Islet precursor cell (in vitro differentiated cells): ENCODE measurements at regions not wholly inside any gene's neighbourhood (a gene's known extent, or its start where the extent isn't known, plus 50 kb on each side); places are given as distances from the start of the nearest gene placed in this dataset.
"Not testable (repeated sequence)": the region's sequence is repeated elsewhere in the genome, so short reads cannot be mapped to it uniquely, and the experiment has no call there.

Experiments used
- DNase-seq: peaks from one replicate; pipeline ENCODE4 v3.0.0-alpha.2; 2018

- DNase-seq: not testable (repeated sequence)
These were observed 1690.4 kb upstream of the DEFB115 start for GRCh38 chr20:29566901-29567635.

- not testable (repeated sequence) for DNase-seq
These were observed 1689.8 kb upstream of the DEFB115 start for GRCh38 chr20:29567671-29568070.

- DNase-seq: not testable (repeated sequence)
These were observed 1687.3 kb upstream of the DEFB115 start for GRCh38 chr20:29570126-29570525.

GRCh38 chr20:29589530-29589929 lies 1667.9 kb upstream of the DEFB115 start:
- not testable (repeated sequence) for DNase-seq

GRCh38 chr20:29604163-29604562 lies 1653.3 kb upstream of the DEFB115 start:
- DNase-seq: not testable (repeated sequence)

- DNase-seq: not testable (repeated sequence)
These were observed 1651.3 kb upstream of the DEFB115 start for GRCh38 chr20:29606171-29606570.

GRCh38 chr20:29629395-29629794 lies 1628.1 kb upstream of the DEFB115 start:
- not testable (repeated sequence) for DNase-seq
